HG02678 (cell line): ENCODE measurements at regions not wholly inside any gene's neighbourhood (a gene's known extent, or its start where the extent isn't known, plus 50 kb on each side); places are given as distances from the start of the nearest gene placed in this dataset.
A peak's percentile ranks its signal among the peaks of the same experiment; 100 is the strongest.

Source experiments
- ATAC-seq: cut with Tn5 transposase; IDR thresholded peaks from one replicate; pipeline ENCODE4 v1.9.1; 2021; ENCODE audit warnings: mild to moderate bottlenecking, moderate library complexity; ENCODE audit not compliant: unreplicated experiment

GRCh38 chr9:105860516-105860915 lies 166.2 kb downstream of the TMEM38B start:
- ATAC-seq: no peak

DNA sequence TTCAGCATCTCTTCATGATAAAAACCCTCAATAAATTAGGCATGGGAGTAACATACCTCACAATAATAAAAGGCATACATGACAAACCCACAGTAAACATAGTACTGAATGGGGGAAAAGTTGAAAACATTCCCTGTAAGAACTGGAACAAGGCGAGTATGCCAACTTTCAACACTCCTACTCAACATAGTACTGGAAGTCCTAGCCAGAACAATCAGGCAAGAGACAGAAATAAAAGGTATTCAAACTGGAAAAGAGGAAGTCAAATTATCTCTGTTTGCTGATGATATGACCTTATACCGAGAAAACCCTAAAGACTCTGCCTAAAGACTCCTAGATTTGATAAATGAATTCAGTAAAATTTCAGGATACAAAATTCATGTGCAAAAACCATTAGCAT lies 167.6 kb downstream of the TMEM38B start:
- ATAC-seq: no peak

DNA sequence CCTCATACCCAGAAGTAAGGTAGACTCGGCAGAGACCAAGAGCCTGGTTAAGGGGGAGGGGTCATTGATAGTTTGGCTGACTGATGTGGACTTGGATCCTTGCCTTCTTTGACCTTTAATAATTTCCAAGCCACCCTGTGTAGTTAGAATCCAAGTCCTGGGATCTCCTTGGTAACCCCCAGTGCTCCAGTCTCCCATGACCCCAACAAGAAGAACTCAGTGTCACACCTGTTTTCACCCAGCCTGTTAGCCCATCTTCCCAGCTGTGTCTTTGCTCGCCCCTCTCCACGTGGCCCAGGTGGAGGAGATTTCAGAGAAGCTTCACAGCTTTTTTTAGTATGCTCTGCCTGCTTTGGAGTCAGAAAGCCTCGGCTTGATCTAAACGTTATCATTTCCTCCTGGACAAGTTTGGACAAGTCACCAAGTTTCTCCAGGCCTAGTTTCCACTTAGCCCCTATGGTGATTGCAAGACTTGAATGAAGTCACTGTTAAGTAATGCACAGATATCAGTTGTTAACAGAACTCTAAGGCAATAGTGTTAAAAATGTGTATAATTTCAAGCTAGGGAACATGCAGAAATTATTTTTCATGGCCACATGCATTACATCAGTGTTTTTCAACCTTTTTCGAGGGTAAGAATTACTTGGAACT lies 170.0 kb downstream of the TMEM38B start:
- no peak for ATAC-seq

DNA sequence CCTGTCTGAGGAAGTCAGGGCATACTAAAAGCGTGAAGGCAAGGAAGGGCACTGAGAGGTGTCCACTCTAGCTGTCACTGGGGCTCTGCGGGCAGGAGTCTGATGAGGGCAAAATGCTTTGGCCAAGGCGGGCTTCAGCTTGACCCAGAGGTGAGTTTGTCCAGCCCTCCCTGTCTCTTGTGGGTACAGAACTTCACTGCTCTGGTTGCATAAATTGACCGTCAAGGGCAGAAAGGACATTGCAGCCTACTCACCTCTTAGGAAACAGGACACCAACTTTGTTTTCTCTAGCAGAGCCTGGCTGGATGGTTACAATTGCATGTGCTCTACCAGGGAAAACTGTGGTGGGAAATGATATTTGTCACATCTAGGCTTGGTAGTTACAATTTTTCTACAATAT lies 170.9 kb downstream of the TMEM38B start:
- ATAC-seq: no peak

DNA sequence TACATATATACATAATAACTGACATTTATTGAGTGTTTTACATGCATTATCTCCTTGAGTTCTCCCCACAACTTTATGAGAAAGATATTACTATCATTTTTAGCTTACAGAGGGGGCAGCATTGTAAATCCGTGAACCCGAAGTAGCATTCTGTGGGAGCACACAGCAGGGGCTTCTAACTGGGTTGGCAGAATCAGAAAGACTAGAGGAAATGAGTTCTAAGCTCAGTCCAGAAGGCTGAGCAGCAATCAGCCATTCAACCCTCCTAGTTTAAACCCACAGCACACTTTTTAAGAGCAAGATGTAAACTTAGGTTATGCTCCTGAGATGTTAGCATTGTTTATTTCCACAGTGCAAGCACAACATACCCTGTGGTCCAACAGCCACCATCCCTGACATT lies 177.2 kb downstream of the TMEM38B start:
- ATAC-seq: no peak

DNA sequence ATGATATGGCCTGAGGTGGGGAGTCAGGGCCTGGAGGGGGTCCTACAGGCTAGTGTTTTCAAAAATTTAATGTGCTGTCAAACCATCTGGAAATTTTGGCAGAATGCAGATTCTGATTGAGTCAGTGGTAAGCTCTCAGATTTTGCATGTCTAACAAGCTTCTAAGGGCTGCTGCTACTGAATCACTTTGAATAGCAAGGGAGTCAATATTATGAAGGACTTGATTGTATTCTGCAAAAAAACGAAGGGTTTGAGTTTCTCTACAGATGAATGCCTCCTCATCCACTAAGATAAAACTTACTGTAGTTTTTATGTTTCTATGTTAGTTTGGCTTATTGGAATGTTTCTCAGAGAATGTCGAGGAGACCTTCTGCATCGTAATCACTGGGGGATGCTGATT lies 179.5 kb downstream of the TMEM38B start:
- ATAC-seq: no peak

- peak; percentile 44 for ATAC-seq
Observed at GRCh38 chr9:105877721-105878120, 183.4 kb downstream of the TMEM38B start.

DNA sequence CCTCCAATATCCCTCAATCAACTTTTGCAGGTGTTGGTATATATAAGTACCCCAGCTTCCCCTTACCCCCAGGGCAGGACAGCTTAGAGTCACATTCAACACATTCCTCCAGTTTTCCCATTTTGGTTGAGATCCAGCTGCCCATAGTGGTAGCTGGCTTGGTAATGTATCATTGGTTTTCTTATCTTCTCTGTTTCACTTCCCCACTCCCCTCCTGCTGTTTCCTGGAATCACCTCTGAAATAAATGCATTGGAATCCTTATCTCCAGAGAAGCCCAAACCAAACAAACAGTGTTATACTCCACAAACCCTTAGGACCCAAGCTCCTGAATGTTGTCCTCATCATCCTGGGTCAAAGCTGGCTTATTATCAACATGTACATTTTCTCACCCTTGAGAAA lies 184.8 kb downstream of the TMEM38B start:
- no peak for ATAC-seq

DNA sequence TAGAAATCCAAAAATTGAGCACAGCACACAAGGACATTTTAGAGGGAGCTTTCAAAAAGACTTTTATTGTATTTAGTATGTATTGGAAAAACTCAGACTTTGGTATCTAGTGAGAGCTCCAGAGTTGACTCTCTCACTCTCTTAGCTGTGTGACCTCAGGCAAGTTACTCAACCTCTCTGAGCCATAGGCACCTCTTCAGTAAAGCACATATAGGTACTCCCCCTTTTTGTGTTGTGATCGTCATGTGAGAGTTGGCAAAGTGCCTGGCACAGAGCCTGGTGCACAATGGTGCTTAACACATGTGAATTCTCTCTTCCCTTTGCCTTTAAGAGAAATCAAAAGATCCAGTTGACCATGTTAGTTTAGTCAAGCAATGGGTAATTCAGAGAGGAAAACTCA lies 186.2 kb downstream of the TMEM38B start:
- no peak for ATAC-seq

GRCh38 chr9:105881021-105881420 lies 186.7 kb downstream of the TMEM38B start:
- no peak for ATAC-seq

GRCh38 chr9:105881654-105882349 lies 187.5 kb downstream of the TMEM38B start:
- no peak for ATAC-seq

- peak; percentile 90 for ATAC-seq
Observed at GRCh38 chr9:105883847-105884246, 189.5 kb downstream of the TMEM38B start.

DNA sequence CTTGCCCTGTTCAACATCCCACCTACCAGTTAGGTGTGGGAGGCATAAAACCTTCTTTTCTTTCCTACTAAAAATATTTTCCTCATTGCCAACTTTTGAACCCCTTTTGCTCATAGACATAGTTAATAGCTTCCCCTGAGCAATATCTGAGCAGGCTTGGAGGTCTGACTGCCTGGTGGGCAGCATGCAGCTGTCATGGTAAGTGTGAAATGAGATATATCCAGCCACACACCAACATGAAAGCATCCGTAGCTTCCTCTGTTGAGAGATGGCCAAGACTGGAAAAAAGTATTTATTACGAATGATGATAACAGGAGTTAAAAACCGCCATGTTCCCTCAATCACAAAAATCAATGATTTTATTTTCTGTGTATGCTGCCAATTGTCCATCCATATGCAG lies 190.1 kb downstream of the TMEM38B start:
- no peak for ATAC-seq

GRCh38 chr9:105886136-105886535 lies 191.8 kb downstream of the TMEM38B start:
- no peak for ATAC-seq

GRCh38 chr9:105887679-105888078 lies 193.3 kb downstream of the TMEM38B start:
- no peak for ATAC-seq

GRCh38 chr9:105890046-105890822 lies 195.9 kb downstream of the TMEM38B start:
- ATAC-seq: no peak

GRCh38 chr9:105900123-105900522 lies 205.8 kb downstream of the TMEM38B start:
- ATAC-seq: no peak

DNA sequence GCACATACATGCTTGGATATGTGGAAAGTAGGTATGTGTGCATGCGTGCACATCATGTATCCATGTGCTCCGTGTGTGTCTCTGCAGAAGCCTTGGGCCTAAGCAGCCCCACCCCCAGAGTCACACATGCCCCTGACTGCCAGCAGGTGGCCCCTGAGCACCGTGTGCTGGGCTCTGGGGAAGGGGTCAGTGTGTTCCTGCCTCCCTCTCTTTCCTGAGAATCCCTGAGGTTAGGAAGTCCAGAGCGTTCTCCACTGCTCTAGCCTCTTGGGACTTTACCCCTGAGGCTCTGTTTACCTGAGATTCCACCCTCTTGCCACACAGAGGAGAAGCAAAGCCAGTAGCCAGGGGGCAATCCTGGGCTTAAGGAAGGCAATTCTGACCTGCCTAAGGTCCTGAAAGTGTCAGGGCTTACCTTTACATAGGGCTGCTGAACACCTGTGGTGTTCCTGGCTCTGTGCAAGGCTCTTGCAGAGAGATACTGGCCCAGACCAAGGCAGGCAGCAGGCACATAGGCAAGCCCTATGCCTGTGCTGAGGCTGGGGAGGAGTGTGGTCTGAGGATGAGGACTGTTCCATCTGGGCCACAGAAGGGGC lies 207.3 kb downstream of the TMEM38B start:
- peak; percentile 67 for ATAC-seq

GRCh38 chr9:105908069-105908468 lies 213.7 kb downstream of the TMEM38B start:
- ATAC-seq: no peak

DNA sequence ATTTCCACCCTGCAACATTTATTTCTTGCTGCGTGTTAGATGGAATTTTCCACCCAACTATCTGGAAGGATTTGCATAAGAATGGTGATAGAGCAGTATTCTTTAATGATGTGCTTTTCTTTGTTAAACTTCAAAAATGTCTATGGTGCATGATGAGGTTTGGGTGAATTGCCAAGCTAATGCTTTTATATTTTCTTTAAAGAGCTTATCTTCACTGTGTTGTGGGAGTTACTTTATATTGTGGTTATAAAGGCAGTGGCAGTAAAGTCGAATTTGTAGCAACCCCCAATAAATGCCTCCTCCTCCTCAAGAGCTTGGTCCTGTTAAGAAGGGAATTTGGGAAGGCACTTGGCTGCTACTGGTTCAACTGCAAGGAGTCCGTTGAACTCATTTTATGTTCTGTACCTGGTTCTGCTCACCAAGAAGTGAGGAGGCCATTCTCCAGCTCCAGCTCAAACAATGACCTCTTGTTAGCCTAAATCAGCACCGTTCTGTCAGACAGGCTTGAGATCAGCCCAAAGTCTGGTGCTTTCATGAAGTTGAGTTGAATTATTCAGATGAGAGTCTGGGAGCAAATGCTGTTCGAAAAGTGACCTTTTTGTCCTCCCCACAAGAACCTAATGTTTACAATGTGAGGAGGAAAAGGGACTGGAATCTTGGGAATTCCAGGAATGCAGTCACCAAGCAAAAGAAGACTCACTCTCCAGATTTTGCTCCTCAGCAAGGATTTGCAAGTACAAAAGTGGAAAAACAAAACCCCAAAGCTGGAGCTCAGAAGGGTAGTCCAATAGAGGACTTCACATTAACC lies 217.0 kb downstream of the TMEM38B start:
- no peak for ATAC-seq
